ENCODE measurements at regions not wholly inside any gene's neighbourhood (a gene's known extent, or its start where the extent isn't known, plus 50 kb on each side); places are given as distances from the start of the nearest gene placed in this dataset.

- no peaks in the 10 kb centered on the region for H3K27me3 ChIP-seq
- TF ChIP-seq, protein P1, sequence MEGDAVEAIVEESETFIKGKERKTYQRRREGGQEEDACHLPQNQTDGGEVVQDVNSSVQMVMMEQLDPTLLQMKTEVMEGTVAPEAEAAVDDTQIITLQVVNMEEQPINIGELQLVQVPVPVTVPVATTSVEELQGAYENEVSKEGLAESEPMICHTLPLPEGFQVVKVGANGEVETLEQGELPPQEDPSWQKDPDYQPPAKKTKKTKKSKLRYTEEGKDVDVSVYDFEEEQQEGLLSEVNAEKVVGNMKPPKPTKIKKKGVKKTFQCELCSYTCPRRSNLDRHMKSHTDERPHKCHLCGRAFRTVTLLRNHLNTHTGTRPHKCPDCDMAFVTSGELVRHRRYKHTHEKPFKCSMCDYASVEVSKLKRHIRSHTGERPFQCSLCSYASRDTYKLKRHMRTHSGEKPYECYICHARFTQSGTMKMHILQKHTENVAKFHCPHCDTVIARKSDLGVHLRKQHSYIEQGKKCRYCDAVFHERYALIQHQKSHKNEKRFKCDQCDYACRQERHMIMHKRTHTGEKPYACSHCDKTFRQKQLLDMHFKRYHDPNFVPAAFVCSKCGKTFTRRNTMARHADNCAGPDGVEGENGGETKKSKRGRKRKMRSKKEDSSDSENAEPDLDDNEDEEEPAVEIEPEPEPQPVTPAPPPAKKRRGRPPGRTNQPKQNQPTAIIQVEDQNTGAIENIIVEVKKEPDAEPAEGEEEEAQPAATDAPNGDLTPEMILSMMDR (IDR thresholded peaks at IDR 0.05) = no peak
- TF ChIP-seq POLR2AphosphoS5 (IDR thresholded peaks at IDR 0.05) = no peak
- TF ChIP-seq POLR2A (IDR thresholded peaks at IDR 0.05) = no peak
- no peak for TF ChIP-seq EP300 (IDR thresholded peaks at IDR 0.05)
- no peaks in the 10 kb centered on the region for H3K4me1 ChIP-seq
- H3K9me3 ChIP-seq = no peaks in the 10 kb centered on the region
- DNase-seq = no peak
- H3K27ac ChIP-seq = no peak overlapping the region
- no peak overlapping the region for H3K4me3 ChIP-seq
- H3K36me3 ChIP-seq = no peaks in the 10 kb centered on the region
- WGBS, 2 donors = 80 to 81% methylated on average over 8 of the region's 8 CpGs
- intact Hi-C loops (cut with DNase I) = no loop called here
These were observed 721.2 kb downstream of the GALR1 start for GRCh38 chr18:77970814-77971213.

GRCh38 chr18:77973745-77974144 is 724.1 kb downstream of the GALR1 start:
- Histone ChIP-seq H3K27me3 (no peaks in the 10 kb centered on the region), H3K4me3 (no peak overlapping the region), H3K27ac (no peak overlapping the region), H3K36me3 (no peaks in the 10 kb centered on the region), H3K9me3 (no peaks in the 10 kb centered on the region), H3K4me1 (no peaks in the 10 kb centered on the region)
- 87 to 90% methylated on average over 8 of the region's 8 CpGs for WGBS, 2 donors
- TF ChIP-seq POLR2A (IDR thresholded peaks at IDR 0.05) = no peak
- TF ChIP-seq POLR2AphosphoS5 (IDR thresholded peaks at IDR 0.05) = no peak
- TF ChIP-seq, protein P1 (IDR thresholded peaks at IDR 0.05) = no peak
- TF ChIP-seq EP300 (IDR thresholded peaks at IDR 0.05) = no peak
- intact Hi-C loops (cut with DNase I) = no loop called here
- DNase-seq = no peak

- TF ChIP-seq POLR2A (IDR thresholded peaks at IDR 0.05) (no peak), EP300 (IDR thresholded peaks at IDR 0.05) (no peak), POLR2AphosphoS5 (IDR thresholded peaks at IDR 0.05) (no peak)
- TF ChIP-seq, protein P1 (IDR thresholded peaks at IDR 0.05) = no peak
- no peak overlapping the region for H3K4me3 ChIP-seq
- WGBS, 2 donors = 87 to 90% methylated on average over 1 of the region's 1 CpG
- no peaks in the 10 kb centered on the region for H3K27me3 ChIP-seq
- no peak for DNase-seq
- intact Hi-C loops (cut with DNase I) = no loop called here
- no peaks in the 10 kb centered on the region for H3K9me3 ChIP-seq
- no peak overlapping the region for H3K27ac ChIP-seq
- H3K4me1 ChIP-seq = no peaks in the 10 kb centered on the region
- no peaks in the 10 kb centered on the region for H3K36me3 ChIP-seq
These were observed 724.7 kb downstream of the GALR1 start for GRCh38 chr18:77974329-77974728.

- no peak for DNase-seq
- Histone ChIP-seq H3K27me3 (no peaks in the 10 kb centered on the region), H3K36me3 (no peaks in the 10 kb centered on the region), H3K4me3 (no peak overlapping the region), H3K27ac (no peak overlapping the region), H3K9me3 (no peaks in the 10 kb centered on the region), H3K4me1 (no peaks in the 10 kb centered on the region)
- TF ChIP-seq EP300 (IDR thresholded peaks at IDR 0.05) = no peak
- TF ChIP-seq, protein P1 (IDR thresholded peaks at IDR 0.05) = no peak
- no peak for TF ChIP-seq POLR2A (IDR thresholded peaks at IDR 0.05)
- no peak for TF ChIP-seq POLR2AphosphoS5 (IDR thresholded peaks at IDR 0.05)
- intact Hi-C loops (cut with DNase I) = no loop called here
- WGBS, 2 donors = 81 to 89% methylated on average over 11 of the region's 11 CpGs
These were observed 727.7 kb downstream of the GALR1 start for GRCh38 chr18:77977331-77977730.

DNA sequence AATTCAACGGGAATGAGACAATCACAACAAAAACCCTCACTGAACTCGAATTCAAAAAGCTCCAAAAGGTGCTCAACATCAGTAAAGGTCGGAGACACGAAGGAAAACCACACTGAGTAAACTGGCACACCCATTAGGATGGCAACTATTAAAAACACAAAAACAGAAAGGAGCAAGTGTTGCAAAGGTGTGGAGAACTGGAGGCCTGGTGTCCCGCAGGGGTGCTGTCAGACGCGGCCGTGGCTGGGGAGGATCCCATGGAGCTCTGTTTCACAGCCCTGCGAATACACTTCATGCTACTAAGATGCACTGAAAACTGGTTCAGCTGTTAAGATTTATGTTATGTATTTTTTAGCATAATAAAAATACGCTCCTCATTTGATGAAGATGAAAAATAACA is 730.6 kb downstream of the GALR1 start:
- Histone ChIP-seq H3K27ac (no peak overlapping the region), H3K9me3 (no peaks in the 10 kb centered on the region), H3K4me3 (no peak overlapping the region), H3K36me3 (no peaks in the 10 kb centered on the region), H3K27me3 (no peaks in the 10 kb centered on the region), H3K4me1 (no peaks in the 10 kb centered on the region)
- intact Hi-C loops (cut with DNase I) = no loop called here
- DNase-seq = no peak
- WGBS, 2 donors = 78 to 80% methylated on average over 10 of the region's 10 CpGs
- no peak for TF ChIP-seq POLR2AphosphoS5 (IDR thresholded peaks at IDR 0.05)
- TF ChIP-seq POLR2A (IDR thresholded peaks at IDR 0.05) = no peak
- TF ChIP-seq, protein P1 (IDR thresholded peaks at IDR 0.05) = no peak
- TF ChIP-seq EP300 (IDR thresholded peaks at IDR 0.05) = no peak

All from sigmoid colon (tissue), 6 donors.